ENCODE measurements at regions not wholly inside any gene's neighbourhood (a gene's known extent, or its start where the extent isn't known, plus 50 kb on each side); places are given as distances from the start of the nearest gene placed in this dataset.

DNA sequence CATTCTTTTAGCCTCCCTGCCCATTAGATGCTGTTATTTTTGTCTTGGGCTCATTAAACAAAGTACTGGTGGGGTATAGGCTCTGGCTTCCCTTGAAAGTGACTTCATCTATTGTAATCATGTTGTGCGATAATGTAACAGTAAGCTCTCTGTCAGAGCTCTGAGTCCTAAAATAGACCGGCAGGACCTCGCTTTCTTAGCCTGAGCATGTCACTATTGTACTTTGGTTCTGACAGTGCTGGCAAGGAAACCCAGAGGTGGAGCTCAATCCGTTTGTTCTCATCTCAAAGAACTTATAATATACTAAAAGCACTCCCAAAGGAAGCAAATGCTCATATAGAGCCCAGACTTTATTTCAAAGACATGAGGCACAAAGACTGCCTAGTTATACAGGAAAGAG, 339.1 kb upstream of the CCNH start:
- Histone ChIP-seq H3K4me3 (no peak overlapping the region), H3K4me1 (no peaks in the 10 kb centered on the region), H3K27ac (replicated peaks) (no peak overlapping the region), H3K9me3 (replicated peaks) (no peaks in the 10 kb centered on the region), H3K36me3 (no peaks in the 10 kb centered on the region), H3K27me3 (ENCODE audit: low read depth) (peaks cover 14% of the 10 kb centered on the region)
- intact Hi-C loops (cut with micrococcal nuclease) = no loop called here
- DNase-seq = no peak
- TF ChIP-seq, protein P1, sequence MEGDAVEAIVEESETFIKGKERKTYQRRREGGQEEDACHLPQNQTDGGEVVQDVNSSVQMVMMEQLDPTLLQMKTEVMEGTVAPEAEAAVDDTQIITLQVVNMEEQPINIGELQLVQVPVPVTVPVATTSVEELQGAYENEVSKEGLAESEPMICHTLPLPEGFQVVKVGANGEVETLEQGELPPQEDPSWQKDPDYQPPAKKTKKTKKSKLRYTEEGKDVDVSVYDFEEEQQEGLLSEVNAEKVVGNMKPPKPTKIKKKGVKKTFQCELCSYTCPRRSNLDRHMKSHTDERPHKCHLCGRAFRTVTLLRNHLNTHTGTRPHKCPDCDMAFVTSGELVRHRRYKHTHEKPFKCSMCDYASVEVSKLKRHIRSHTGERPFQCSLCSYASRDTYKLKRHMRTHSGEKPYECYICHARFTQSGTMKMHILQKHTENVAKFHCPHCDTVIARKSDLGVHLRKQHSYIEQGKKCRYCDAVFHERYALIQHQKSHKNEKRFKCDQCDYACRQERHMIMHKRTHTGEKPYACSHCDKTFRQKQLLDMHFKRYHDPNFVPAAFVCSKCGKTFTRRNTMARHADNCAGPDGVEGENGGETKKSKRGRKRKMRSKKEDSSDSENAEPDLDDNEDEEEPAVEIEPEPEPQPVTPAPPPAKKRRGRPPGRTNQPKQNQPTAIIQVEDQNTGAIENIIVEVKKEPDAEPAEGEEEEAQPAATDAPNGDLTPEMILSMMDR (IDR thresholded peaks at IDR 0.05; ENCODE audit: borderline replicate concordance) = no peak

DNA sequence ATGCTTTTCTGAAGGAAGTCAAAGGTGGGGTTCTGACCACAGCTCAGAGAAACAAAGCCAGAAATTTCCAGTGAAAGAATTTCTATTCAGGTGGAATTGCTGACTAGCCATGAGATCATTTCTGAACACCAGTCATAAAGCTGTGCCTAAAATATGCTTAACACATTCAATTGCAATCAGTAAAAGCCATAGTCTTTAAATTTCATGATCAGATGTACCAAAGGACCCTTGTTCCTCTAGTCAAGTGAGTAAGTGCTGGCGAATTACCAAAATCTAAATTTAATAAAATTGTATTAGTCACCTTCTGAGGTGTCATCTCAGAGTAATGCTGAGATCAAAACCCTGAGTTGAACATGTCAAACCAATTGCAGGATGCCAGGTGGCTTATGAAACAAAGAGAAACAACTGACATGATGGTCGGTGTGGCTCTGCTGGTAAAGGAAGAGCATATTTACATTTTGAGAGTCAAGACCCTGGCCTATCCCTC, 334.2 kb upstream of the CCNH start:
- Histone ChIP-seq H3K9me3 (replicated peaks) (no peaks in the 10 kb centered on the region), H3K27ac (replicated peaks) (no peak overlapping the region), H3K27me3 (ENCODE audit: low read depth) (peaks cover 9% of the 10 kb centered on the region), H3K36me3 (no peaks in the 10 kb centered on the region), H3K4me3 (no peak overlapping the region), H3K4me1 (no peaks in the 10 kb centered on the region)
- DNase-seq = no peak
- TF ChIP-seq, protein P1 (IDR thresholded peaks at IDR 0.05; ENCODE audit: borderline replicate concordance) = no peak
- intact Hi-C loops (cut with micrococcal nuclease) = no loop called here

DNA sequence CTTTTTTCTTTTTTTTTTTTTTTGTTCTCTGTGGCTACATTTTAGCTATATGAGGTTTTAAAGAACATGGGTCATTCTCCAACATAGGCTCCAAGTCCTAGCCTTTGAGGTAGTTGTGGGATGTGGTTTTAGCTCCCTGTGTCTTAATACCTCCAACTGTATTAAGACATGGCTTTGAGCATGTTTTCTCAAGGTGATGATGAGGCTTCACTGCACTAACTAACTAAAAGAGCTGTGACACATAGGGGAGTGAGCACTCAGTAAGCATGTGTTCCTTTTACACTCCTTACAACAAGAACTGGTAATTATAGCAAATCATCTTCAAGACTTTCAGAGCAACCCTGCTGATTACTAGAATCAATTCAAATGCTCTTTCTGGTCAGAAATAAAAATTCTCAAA, 333.6 kb upstream of the CCNH start:
- Histone ChIP-seq H3K4me3 (no peak overlapping the region), H3K27ac (replicated peaks) (no peak overlapping the region), H3K4me1 (no peaks in the 10 kb centered on the region), H3K36me3 (no peaks in the 10 kb centered on the region), H3K9me3 (replicated peaks) (no peaks in the 10 kb centered on the region), H3K27me3 (ENCODE audit: low read depth) (peaks cover 5% of the 10 kb centered on the region)
- TF ChIP-seq, protein P1 (IDR thresholded peaks at IDR 0.05; ENCODE audit: borderline replicate concordance) = no peak
- DNase-seq = no peak
- intact Hi-C loops (cut with micrococcal nuclease) = no loop called here

DNA sequence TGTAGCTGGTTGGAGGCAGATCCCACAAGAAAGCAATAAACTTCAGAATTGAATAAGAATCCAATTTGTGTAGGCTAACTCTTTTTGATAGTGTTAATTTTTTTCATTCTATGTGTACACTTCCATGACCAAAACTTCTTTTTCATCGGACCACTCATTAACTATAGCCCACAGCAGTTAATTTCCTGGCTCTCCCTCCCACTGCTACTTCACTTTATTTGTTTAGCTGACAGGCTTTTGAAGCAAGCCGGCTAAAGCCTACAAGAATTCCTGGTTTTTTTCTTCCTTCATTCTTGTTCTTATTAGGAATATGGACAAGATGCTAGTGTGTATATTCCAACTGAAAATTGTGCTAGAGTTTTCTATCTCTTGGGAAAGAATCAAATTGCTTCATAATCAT, 329.2 kb upstream of the CCNH start:
- no peak for DNase-seq
- intact Hi-C loops (cut with micrococcal nuclease) = no loop called here
- H3K27me3 ChIP-seq (ENCODE audit: low read depth) = no peaks in the 10 kb centered on the region

DNA sequence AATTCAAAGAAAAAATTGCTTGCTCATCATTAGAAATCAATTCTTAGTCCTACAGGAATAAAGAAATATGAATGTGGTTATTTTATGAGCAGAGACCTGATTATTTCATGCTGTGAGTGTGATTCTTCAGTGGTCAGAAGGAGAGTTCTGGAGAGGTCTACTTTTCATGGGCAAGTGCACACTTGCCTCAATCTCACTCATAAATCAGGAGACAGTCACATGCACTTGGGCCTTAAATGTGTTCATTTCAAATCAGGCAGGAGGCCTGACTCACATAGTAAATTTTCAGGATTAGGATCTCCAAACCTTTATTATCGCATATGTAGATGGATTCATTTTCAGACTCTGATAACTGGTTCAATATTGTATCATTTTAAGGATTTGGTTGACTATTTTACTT, 323.2 kb upstream of the CCNH start:
- Histone ChIP-seq H3K4me1 (no peaks in the 10 kb centered on the region), H3K27ac (replicated peaks) (no peak overlapping the region), H3K4me3 (no peak overlapping the region), H3K9me3 (replicated peaks) (no peaks in the 10 kb centered on the region), H3K36me3 (no peaks in the 10 kb centered on the region), H3K27me3 (ENCODE audit: low read depth) (no peaks in the 10 kb centered on the region)
- intact Hi-C loops (cut with micrococcal nuclease) = no loop called here
- TF ChIP-seq, protein P1 (IDR thresholded peaks at IDR 0.05; ENCODE audit: borderline replicate concordance) = no peak
- DNase-seq = no peak

More for the DNA sequence above, 329.2 kb upstream of the CCNH start:
- no peaks in the 10 kb centered on the region for H3K9me3 ChIP-seq (replicated peaks)
- no peak overlapping the region for H3K4me3 ChIP-seq
- no peaks in the 10 kb centered on the region for H3K36me3 ChIP-seq
- TF ChIP-seq, protein P1 (IDR thresholded peaks at IDR 0.05; ENCODE audit: borderline replicate concordance) = no peak
- H3K4me1 ChIP-seq = no peaks in the 10 kb centered on the region
- H3K27ac ChIP-seq (replicated peaks) = no peak overlapping the region

DNA sequence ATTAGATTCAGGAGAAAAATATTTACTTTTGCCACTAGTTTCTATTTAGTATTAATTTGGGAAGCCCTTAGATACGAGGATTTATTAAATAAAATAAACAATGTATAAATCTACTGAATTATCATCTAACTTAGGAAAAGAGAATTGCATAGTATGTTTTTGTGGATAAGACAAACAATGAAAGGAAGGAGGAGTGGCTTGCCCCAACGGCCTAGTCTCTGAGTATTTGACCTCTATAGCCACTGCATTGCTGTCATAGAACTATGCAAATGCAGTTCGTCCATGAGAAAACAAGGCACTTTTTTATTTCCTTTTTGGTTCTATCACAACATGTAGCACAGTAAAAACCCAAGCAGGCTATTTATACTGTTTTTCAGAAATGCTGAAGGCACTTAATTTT, 321.2 kb upstream of the CCNH start:
- DNase-seq = no peak
- TF ChIP-seq, protein P1 (IDR thresholded peaks at IDR 0.05; ENCODE audit: borderline replicate concordance) = no peak

More for the DNA sequence above, 321.2 kb upstream of the CCNH start:
- Histone ChIP-seq H3K9me3 (replicated peaks) (no peaks in the 10 kb centered on the region), H3K27ac (replicated peaks) (no peak overlapping the region), H3K4me3 (no peak overlapping the region), H3K4me1 (no peaks in the 10 kb centered on the region), H3K27me3 (ENCODE audit: low read depth) (no peaks in the 10 kb centered on the region), H3K36me3 (no peaks in the 10 kb centered on the region)
- intact Hi-C loops (cut with micrococcal nuclease) = no loop called here

All from left ventricle myocardium inferior (tissue), 1 donor.